Hepatocyte (in vitro differentiated cells): ENCODE measurements at regions not wholly inside any gene's neighbourhood (a gene's known extent, or its start where the extent isn't known, plus 50 kb on each side); places are given as distances from the start of the nearest gene placed in this dataset. TPM values are rescaled to one million over a fixed set of nuclear protein-coding genes. Genes with fewer than 3 reads are reported as not detected.

ENCODE experiments used
- DNase-seq: peaks from one replicate; pipeline ENCODE4 v3.0.0-alpha.2; 2016; ENCODE audit warnings: low spot score
- H2AFZ ChIP-seq: fragments of 200-600 bp; sonication (generic); 2 replicates; pipeline ENCODE4 v1.6.0; 2016; ENCODE audit warnings: antibody characterized with exemption, mild to moderate bottlenecking
- H3K27ac ChIP-seq: fragments of 200-600 bp; sonication (generic); 2 replicates; pipeline ENCODE4 v1.5.1; 2016; ENCODE audit warnings: mild to moderate bottlenecking
- H3K27me3 ChIP-seq: fragments of 200-600 bp; sonication (generic); 2 replicates; pipeline ENCODE4 v1.6.1; 2016
- H3K36me3 ChIP-seq: fragments of 200-600 bp; sonication (generic); replicated peaks from 2 replicates; pipeline ENCODE4 v1.5.1; 2016; ENCODE audit warnings: low read depth; ENCODE audit not compliant: insufficient read depth
- H3K4me1 ChIP-seq: fragments of 200-600 bp; sonication (generic); 2 replicates; pipeline ENCODE4 v1.5.1; 2016; ENCODE audit warnings: mild to moderate bottlenecking, moderate library complexity; ENCODE audit not compliant: insufficient read depth
- H3K4me2 ChIP-seq: fragments of 200-600 bp; sonication (generic); 2 replicates; pipeline ENCODE4 v1.6.0; 2016
- H3K4me3 ChIP-seq: fragments of 200-600 bp; sonication (generic); 2 replicates; pipeline ENCODE4 v1.5.1; 2016; ENCODE audit warnings: mild to moderate bottlenecking
- H3K79me2 ChIP-seq: fragments of 200-600 bp; sonication (generic); 2 replicates; pipeline ENCODE4 v1.6.0; 2017; ENCODE audit warnings: mild to moderate bottlenecking
- H3K9me2 ChIP-seq: fragments of 200-600 bp; sonication (generic); replicated peaks from 2 replicates; pipeline ENCODE4 v1.6.0; 2017; ENCODE audit warnings: mild to moderate bottlenecking; ENCODE audit not compliant: insufficient read depth
- H3K9me3 ChIP-seq: fragments of 200-600 bp; sonication (generic); 2 replicates; pipeline ENCODE4 v1.5.1; 2016; ENCODE audit warnings: low read depth, mild to moderate bottlenecking
- H4K20me1 ChIP-seq: fragments of 200-600 bp; sonication (generic); 2 replicates; pipeline ENCODE4 v1.6.0; 2016; ENCODE audit warnings: mild to moderate bottlenecking; ENCODE audit not compliant: insufficient read depth, poor library complexity, severe bottlenecking
- EZH2 ChIP-seq: fragments of 200-600 bp; sonication (generic); IDR thresholded peaks from 2 replicates; pipeline ENCODE4 v1.6.1; 2016; ENCODE audit warnings: antibody characterized with exemption, mild to moderate bottlenecking, borderline replicate concordance
- EZH2phosphoT487 ChIP-seq: fragments of 200-600 bp; sonication (generic); IDR thresholded peaks from one replicate; pipeline ENCODE4 v1.6.1; 2018; ENCODE audit warnings: antibody characterized with exemption, mild to moderate bottlenecking, low read depth, moderate library complexity; ENCODE audit not compliant: unreplicated experiment, severe bottlenecking
- small RNA-seq: library from RNA; depleted of rRNA; stranded (forward); fragments of <200 nt; gene quantifications from one replicate; pipeline ENCODE3, GENCODE V24; 2014
- TF ChIP-seq, protein P1 (sequence below): fragments of 200-600 bp; sonication (generic); IDR thresholded peaks from 2 replicates; pipeline ENCODE4 v1.5.1; 2016; ENCODE audit warnings: antibody characterized with exemption, mild to moderate bottlenecking; ENCODE audit not compliant: poor library complexity

- no peak overlapping the region for H3K27ac ChIP-seq
- H4K20me1 ChIP-seq, result no peaks in the 10 kb centered on the region
- no peaks in the 10 kb centered on the region for H3K27me3 ChIP-seq
- H3K9me3 ChIP-seq, result no peaks in the 10 kb centered on the region
- no peaks in the 10 kb centered on the region for H3K79me2 ChIP-seq
- no peak for TF ChIP-seq EZH2
- TF ChIP-seq EZH2phosphoT487, result no peak
- TF ChIP-seq, protein P1, sequence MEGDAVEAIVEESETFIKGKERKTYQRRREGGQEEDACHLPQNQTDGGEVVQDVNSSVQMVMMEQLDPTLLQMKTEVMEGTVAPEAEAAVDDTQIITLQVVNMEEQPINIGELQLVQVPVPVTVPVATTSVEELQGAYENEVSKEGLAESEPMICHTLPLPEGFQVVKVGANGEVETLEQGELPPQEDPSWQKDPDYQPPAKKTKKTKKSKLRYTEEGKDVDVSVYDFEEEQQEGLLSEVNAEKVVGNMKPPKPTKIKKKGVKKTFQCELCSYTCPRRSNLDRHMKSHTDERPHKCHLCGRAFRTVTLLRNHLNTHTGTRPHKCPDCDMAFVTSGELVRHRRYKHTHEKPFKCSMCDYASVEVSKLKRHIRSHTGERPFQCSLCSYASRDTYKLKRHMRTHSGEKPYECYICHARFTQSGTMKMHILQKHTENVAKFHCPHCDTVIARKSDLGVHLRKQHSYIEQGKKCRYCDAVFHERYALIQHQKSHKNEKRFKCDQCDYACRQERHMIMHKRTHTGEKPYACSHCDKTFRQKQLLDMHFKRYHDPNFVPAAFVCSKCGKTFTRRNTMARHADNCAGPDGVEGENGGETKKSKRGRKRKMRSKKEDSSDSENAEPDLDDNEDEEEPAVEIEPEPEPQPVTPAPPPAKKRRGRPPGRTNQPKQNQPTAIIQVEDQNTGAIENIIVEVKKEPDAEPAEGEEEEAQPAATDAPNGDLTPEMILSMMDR, result no peak
- H3K4me2 ChIP-seq, result no peak overlapping the region
- H3K4me1 ChIP-seq, result no peaks in the 10 kb centered on the region
- H2AFZ ChIP-seq, result no peak overlapping the region
- no peak overlapping the region for H3K4me3 ChIP-seq
- no peaks in the 10 kb centered on the region for H3K9me2 ChIP-seq
- no peak for DNase-seq
- no peaks in the 10 kb centered on the region for H3K36me3 ChIP-seq
Measured at GRCh38 chr1:192959657-192960186, 99.4 kb downstream of the UCHL5 start.

Small RNA genes in the stretch of these regions (small RNA-seq; reads per million reads assigned to genes)
- not detected for gene RN7SKP126
